Activated CD4-positive, alpha-beta T cell treated with anti-CD3 and anti-CD28 coated beads, Interleukin-2, amount 50 U/mL, for 4 hours (primary cell): ENCODE measurements at regions not wholly inside any gene's neighbourhood (a gene's known extent, or its start where the extent isn't known, plus 50 kb on each side); places are given as distances from the start of the nearest gene placed in this dataset.

Source experiments
- DNase-seq, 2 experiments: peaks; one replicate each; pipeline ENCODE4 v3.0.0-alpha.2; 2020

DNA sequence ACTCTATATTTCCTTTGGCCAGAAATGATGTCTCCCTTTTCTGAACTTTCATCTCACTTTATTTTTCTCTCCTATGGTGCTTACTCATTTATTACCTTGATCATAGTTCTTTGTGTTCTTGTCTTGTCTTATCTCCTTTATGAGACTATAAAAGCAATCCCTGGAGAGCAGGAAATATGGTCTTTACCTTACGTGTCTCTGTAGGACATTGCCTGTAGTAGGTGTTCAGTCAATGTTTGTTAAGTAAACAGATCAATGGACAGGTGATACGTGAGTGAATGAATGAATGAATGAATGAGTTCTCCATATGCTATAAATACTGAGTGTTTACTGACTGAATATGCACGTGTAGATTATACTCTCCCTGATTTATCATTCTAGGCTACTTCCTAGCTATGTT is 193.7 kb upstream of the HMGA2 start:
- no peak for DNase-seq

DNA sequence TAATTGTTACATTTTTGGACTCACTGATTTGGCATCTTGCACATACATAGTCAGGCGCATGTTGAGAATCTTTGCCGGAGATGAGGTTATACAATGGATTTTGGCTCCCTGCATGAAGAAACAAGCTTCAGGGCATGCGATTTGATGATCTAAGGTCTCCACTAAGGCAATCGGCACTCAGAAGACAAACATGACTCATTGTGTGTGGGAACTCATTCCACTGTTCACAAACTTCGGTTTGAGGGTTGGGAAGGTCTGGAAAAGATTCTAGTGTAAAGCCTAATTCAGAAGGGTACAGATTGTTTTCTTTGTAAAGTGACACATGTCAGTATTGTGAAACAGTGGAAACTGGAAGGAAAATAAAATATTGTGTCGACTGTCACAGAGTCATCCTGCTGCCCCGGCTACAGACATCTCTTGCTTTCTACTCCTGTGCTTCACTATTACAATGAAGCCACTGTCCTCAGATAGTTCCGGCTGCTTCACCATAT is 192.6 kb upstream of the HMGA2 start:
- DNase-seq: no peak

DNA sequence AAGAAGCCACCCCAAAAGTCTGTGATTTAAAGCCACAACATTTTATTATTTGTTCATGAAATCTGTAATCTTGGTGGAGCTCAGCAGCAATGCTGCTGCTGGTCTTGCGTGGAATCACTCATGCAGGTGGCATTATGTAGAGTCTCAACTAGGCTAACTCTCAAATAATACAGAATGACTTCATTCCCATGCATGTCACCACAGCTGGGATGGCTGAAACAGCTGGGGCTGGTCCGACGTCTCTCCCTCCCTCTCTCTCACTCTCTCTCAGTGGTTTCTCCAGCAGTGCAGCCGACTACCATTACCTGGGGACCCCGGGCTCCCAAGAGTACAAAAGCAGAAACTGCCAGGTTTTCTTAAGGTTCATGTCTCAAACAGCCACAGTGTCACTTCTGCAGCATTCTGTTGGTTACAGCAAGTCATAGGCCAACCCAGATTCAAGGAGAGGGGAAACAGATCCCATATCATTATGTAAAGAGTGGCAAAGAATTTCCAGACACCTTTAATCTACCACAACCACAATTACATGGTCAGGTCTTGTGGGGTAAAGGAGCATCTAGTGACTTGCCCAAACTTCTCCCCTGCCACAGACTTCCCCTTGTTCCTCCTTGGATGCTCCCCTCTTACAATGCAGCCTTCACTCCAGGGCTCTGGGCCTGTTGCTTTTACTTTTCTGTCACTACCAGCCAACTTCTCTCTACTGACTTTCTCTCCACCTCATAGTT is 192.0 kb upstream of the HMGA2 start:
- no peak for DNase-seq

DNA sequence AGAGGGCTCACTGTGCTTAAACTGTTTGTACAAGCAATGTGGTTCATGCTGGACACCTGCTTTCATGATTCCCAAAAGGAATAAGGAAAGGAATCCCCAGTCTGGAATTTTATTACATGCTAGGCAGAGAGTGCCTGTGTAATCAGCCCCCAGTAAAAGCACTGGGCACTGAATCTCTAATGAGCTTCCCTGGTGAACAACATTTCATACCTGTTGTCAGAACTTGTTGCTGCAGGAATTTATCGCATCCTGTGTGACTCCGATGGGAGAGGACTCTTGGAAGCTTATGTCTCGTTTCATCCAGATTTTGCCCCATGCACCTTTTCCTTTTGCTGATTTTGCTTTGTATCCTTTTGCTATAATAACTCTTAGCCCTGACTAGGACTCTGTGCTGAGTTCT is 190.2 kb upstream of the HMGA2 start:
- DNase-seq: no peak

DNA sequence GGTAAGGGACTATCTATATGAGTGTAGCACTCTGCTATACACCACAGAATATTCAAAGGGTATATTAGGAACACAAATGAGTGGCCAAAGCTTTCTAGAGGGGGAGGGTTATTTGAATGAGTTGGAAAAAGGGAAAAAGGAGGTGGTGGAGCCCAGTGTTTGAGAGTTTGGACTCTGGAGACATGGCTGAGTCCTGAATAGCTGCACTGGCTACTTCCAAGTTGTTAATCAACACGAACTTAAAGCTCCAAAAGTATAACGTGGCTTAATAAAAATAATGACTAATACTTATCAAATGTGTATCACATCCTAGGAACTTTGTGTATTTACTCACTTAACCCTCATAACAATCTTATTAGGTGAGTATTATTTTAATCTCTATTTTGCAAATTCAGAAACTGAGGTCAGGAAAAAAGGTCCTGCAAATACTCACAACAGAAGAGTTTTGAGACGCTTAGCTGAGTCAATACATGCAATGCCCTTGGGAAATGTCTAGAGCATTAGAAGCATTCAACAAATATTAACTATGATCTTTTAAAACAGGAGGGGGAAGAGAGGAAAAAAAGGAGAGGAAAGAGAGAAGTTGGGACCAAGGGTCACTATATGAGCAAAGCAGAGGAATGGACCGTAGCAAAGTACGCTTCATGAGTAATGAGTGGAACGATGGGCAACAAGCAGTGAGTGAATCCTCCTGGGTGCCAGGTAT is 189.5 kb upstream of the HMGA2 start:
- no peak for DNase-seq

DNA sequence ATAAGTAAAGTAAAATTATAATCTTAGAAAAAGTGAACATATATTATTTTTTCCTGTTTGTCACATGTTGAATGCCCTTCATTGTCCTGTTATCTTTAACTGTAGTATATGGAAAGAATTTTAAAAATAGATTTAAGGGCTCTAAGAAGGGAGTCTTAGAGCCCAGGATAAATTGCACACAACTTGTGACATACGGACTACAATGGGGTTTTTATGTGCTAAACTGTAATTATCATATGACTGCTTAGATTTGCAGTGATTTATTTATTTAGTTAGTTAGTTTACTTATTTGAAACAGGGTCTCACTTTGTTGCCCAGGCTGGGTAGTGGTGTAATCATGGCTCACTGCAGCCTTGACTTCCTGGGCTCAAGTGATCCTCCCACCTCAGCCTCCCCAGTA is 187.8 kb upstream of the HMGA2 start:
- no peak for DNase-seq

DNA sequence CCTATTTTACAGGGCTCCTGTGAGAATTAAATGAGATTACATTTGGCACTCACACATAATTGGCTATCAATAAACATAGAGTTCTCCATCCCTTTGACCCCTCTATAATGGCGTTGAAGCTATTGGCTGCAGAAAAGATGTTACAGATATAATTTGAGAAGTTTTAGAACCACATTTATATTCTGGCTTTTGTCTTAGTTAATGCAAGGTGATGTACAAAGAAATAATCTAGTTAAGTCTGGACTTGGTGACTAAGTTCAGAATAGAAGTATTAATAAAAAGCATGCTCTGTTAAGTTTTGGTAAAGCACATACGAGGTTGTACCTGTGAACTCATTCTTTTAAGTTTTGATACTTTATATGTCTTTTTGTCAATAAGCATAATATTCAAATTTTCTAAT is 187.1 kb upstream of the HMGA2 start:
- DNase-seq: no peak

GRCh38 chr12:65637774-65638173 is 186.5 kb upstream of the HMGA2 start:
- no peak for DNase-seq

DNA sequence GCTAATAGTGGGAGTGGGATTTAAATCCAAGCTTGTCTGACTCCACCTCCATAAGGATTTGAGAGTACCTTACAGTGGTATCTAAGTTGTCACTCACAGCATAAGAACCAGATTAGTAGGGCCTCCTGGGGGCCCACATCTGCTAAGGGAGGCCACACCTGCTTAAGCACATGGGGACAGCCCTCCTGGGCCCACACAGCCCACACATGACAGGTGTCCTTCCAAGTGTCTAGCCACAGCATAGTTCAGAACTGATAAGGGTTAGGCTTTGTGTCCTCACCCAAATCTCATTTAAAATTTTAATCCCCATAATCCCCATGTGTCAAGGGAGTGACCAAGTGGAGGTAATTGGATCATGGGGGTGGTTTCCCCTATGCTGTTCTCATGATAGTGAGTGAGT is 186.0 kb upstream of the HMGA2 start:
- DNase-seq: no peak

GRCh38 chr12:65640489-65640901 is 183.8 kb upstream of the HMGA2 start:
- no peak for DNase-seq

- DNase-seq: no peak
These were observed 182.1 kb upstream of the HMGA2 start for GRCh38 chr12:65642061-65642661.

GRCh38 chr12:65643171-65643570 is 181.1 kb upstream of the HMGA2 start:
- no peak for DNase-seq

- DNase-seq: no peak
These were observed 180.5 kb upstream of the HMGA2 start for GRCh38 chr12:65643595-65644386.

DNA sequence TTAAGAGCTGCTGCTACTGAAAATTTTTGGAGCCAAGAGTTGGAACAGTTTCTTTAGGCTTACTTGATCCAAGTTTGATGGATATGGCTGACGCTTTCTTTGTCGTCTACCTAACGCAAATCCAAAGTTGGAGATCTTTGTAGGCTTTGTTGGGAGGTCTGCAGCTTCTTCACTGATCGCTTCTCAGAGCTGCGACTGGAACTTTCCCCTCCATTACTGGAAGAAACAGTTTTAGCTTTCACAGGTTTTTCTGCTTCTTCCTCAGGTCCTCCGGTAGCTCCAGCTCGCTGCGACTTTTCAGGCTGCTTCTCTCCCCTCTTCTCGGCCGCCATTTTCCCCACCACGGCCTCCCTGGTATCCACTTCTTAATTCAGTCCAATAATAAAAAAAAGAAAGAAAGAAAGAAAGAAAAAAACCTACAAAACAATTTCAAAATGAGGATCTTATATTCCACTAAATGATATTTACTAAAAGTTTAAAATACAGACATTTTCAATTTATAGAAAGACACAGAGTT is 178.1 kb upstream of the HMGA2 start:
- DNase-seq: no peak

DNA sequence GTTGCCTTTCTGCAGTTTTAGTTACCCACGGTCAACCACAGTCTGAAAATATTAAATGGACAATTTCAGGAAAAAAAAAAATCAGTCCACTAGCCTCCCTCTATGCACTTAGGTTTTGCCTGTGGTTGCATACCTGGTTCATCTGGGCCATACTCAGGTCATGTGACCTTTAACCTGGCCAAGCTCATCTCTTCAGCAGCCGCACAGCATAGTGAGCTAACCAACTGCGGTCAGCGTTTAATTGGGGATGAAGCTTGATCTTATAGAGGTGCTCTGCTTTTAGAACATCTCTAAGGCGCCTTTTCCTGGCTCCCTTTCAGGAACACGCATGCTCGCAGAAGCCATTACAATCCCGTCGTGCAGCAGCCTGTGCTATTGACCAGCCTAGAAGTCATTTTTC is 177.2 kb upstream of the HMGA2 start:
- no peak for DNase-seq

DNA sequence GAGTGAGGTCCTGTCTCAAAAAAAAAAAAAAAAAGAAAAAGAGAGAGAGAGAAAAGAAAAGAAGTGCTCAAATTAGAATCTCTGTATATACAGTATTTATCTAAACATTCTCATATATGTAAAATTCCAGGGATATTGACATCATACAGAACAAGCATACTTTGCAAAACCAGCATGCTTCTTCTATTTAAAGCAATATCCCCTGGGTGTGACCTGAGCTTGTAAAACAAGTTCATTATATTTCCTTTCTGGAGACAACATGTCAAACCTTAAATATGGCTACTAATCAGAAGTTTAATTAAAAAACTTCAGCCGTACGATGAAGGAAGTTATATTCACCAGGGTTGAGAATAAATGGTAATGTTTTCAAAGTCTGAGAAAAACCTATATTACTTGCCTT is 175.8 kb upstream of the HMGA2 start:
- DNase-seq: no peak

DNA sequence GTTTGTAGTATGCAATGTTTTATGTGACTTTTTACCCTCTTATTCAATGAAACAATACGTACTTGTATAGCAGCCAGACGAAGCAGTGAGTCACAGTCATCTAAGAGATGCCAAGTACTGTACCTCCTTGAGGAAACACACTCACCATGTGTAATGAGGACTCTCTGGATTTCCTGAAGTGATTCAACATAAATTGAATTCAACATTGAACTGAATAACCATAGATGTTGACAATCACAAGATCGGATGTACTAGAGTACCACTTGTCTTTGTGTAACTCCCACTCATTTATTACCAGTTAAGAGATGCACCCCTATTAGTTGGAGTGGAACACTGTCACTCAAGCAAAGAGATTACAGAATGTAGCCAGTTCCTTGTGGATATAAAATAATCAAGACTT is 175.2 kb upstream of the HMGA2 start:
- DNase-seq: no peak

GRCh38 chr12:65651060-65651459 is 173.2 kb upstream of the HMGA2 start:
- no peak for DNase-seq

DNA sequence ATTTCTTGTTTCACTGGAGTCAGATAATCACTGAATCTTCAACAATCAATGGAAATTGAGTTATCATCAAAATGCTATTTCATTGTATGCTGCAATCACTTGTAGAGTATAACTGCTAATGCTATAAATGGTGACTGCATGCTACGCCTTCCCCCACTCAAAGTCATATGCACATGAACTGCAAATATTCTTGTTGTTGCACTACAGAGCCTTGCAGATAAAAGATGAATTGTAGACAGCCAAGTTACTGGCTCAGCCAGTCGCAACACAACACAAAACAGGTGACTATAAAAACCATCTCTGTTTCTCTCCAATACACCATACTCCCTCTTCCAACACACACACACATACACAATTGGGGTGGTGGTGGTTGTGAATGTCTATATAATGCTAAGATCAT is 171.0 kb upstream of the HMGA2 start:
- DNase-seq: no peak

DNA sequence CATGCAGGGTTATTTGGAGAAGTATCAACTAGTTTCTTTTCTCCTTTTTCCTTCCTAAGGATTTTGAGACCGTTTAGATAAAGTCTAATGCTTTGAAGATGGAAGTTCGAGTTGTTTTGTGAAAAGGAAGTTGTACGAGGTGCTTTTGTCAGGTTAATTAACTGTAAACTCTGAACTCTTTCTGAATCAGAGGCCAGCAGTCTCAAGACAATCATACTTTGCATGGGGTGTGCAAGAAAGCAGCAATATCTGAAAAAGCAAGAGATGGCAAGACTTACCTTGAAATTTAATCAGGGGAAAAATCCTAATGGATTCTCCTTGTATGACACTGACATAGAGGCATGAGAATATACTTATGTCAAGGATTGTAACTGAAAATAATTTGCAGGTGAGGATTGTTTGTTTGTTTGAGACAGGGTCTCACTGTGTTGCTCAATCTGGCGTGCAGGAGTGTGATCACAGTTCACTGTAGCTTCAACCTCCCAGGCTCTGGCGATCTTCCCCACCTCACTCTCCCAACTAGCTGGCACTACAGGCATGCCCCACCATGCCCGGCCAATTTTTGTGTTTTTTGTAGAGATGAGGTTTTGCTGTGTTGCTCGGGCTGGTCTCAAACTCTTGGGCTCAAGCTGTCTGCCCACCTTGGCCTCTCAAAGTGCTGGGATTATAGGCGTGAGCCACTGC is 170.2 kb upstream of the HMGA2 start:
- no peak for DNase-seq

DNA sequence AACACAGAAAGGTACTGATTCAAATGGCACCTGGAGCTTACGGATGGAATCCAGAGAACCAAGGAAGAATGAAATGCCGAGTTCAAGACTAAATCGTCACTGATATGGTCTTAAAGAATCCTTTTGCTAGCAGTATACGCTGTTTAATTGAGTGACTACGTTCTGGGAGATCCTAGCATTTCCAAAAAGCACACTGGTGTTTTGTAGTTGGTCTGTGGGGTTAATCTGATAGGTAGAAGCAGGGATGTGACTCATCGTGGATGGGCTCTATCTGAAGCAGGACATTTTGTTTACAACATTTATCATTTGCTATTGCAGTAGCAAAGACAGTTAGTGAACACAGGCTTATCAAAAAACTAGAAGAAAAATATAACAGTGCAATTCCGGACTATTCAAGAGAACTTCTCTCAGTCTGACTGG is 169.2 kb upstream of the HMGA2 start:
- DNase-seq: no peak

GRCh38 chr12:65656156-65656882 is 168.0 kb upstream of the HMGA2 start:
- DNase-seq: no peak
